Activated CD4-positive, alpha-beta T cell treated with anti-CD3 and anti-CD28 coated beads, Interleukin-2, Interleukin-4, amounts not matched to agents 100 ng/mL and 50 ng/mL, durations not matched to agents 16 hours and 8 hours (primary cell): ENCODE measurements at regions not wholly inside any gene's neighbourhood (a gene's known extent, or its start where the extent isn't known, plus 50 kb on each side); places are given as distances from the start of the nearest gene placed in this dataset.

Source experiments
- DNase-seq: peaks from one replicate; pipeline ENCODE4 v3.0.0-alpha.2; 2020; ENCODE audit warnings: low spot score

GRCh38 chr2:161571051-161571429 is 53.2 kb upstream of the SLC4A10 start:
- no peak for DNase-seq
